Left cardiac atrium (tissue), 4 donors: ENCODE measurements at regions not wholly inside any gene's neighbourhood (a gene's known extent, or its start where the extent isn't known, plus 50 kb on each side); places are given as distances from the start of the nearest gene placed in this dataset.
A peak's percentile ranks its signal among the peaks of the same experiment; 100 is the strongest.

Source experiments
- ATAC-seq, 2 donors: fragments of 200-7000 bp; cut with Tn5 transposase; one replicate each; pipeline ENCODE4 v1.9.1; 2020; ENCODE audit warnings: mild to moderate bottlenecking in 2 of 2, moderate library complexity in 2 of 2
- DNase-seq: peaks from one replicate; pipeline ENCODE4 v3.0.0-alpha.2; 2020
- intact Hi-C, 2 donors: fragments of 100-400 bp; cut with DNase I; formaldehyde crosslinking; loops; one replicate each; pipeline versions ENCODE4 v1.14.1 to v1.15.1; 2022 to 2023
- donor health status: DM: no; HTN: yes; CAD: no.
- donor health status: DM: no; HTN: yes; CAD: no; lungs with severe emphysema.
- donor health status: DM: yes; HTN: yes; CAD: no.
- donor health status: Dilated cardiomyopathy.

- no peak for DNase-seq
- no peak for ATAC-seq
- intact Hi-C loops, result no loop called here
Observed at GRCh38 chr6:132244744-132245143, 156.5 kb downstream of the MOXD1 start.

- DNase-seq (no peak), ATAC-seq (no peak)
- intact Hi-C loops, result no loop called here
Observed at GRCh38 chr6:132236744-132237143, 164.5 kb downstream of the MOXD1 start.

- no peak for ATAC-seq
- intact Hi-C loops, result no loop called here
- no peak for DNase-seq
Observed at GRCh38 chr6:132236281-132236680, 165.0 kb downstream of the MOXD1 start.

GRCh38 chr6:132235596-132236280 is 165.5 kb downstream of the MOXD1 start:
- intact Hi-C loops, result no loop called here

DNA sequence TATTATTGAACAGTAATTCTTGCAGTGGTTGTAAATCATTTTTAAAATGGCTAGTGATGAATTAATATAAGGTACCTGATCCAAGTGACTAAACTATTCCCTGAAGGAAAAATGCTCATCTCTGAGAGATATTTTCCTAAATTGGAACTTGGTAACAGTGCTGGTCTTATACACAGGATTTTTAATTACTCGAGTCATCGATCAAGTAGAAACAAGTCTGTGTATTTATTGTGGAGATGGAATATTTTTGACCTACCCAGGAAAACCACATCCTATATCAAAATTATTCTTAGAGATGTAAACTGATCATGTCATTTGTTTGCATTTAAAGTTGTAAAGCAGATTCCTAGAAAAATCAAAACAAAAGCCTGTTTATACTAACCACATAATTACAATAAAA is 166.9 kb downstream of the MOXD1 start:
- intact Hi-C loops, result no loop called here
- ATAC-seq (no peak), DNase-seq (no peak)

More at GRCh38 chr6:132235596-132236280, 165.5 kb downstream of the MOXD1 start:
- DNase-seq (no peak), ATAC-seq (no peak)

DNA sequence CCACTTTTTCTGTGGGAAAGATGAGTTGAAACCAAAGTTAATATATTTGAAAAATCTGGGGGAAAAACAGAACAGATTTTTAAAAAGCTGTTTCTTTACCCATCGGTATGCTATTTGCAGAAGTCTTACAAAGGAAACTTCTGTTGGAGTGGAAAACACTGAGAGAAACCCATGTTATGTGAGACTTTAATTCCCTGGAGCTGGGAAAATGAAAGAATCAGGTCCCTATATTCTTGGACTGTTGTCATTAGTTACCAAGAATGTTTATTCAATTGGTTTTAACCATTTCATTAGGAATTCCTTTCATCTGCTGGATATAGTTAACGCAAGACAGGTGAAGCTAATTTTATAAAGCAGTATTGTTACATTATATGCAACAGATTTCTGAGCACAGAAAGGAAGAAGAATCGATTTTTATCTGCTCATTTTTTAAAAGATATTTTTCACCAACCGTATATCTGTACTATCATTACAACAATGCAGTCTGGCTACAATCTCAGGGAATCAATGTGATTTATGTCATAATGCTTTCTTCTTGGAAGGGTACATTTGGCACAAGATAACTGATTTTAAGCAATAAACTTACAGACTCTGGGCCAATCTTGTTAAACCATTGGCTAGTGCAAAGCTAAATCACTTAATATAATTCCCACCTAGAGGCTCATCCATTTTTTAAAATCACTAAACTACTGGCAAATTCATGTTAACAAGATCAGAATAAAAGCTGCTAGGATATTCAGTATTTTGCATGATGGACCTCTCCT is 170.0 kb downstream of the MOXD1 start:
- intact Hi-C loops, result no loop called here
- no peak for DNase-seq
- no peak for ATAC-seq

- ATAC-seq (no peak), DNase-seq (no peak)
- intact Hi-C loops, result no loop called here
Observed at GRCh38 chr6:132228894-132229293, 172.4 kb downstream of the MOXD1 start.

GRCh38 chr6:132227904-132228303 is 173.4 kb downstream of the MOXD1 start:
- peak in 1 of 2 donors; percentile 84 for ATAC-seq
- intact Hi-C loops, result no loop called here

GRCh38 chr6:132224943-132225342 is 176.3 kb downstream of the MOXD1 start:
- intact Hi-C loops, result loop anchor here in 1 of 2 donors (5.0 kb wide), 1 partner anchor 303 kb away; no protein-coding TSS in a partner anchor
- no peak for DNase-seq
- no peak for ATAC-seq

More at GRCh38 chr6:132227904-132228303, 173.4 kb downstream of the MOXD1 start:
- DNase-seq, result no peak

GRCh38 chr6:132220800-132221199 is 180.5 kb downstream of the MOXD1 start:
- intact Hi-C loops, result loop anchor here in 1 of 2 donors (5.0 kb wide), 1 partner anchor 298 kb away; no protein-coding TSS in a partner anchor
- ATAC-seq (no peak), DNase-seq (no peak)

DNA sequence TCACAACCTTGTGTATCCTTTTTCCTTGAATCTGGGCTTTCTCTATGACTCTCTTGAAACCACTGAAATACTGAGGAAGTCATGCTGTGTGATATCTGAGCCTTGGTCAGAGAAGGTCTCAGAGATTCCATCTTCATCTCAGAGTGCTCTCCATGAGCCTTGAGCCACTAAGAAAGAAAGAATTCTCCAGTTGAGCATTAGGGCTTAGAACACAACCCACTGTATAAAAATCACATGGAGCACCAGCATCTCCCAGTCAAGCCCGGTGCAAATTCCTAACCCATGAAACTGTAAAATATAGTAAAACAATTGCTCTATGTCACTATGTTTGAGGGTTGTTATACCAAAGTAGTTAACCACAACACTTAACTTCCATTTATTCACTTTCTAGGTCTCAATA is 181.4 kb downstream of the MOXD1 start:
- ATAC-seq (no peak), DNase-seq (no peak)
- intact Hi-C loops, result loop anchor here in 1 of 2 donors (5.0 kb wide), 1 partner anchor 298 kb away; no protein-coding TSS in a partner anchor

- peak in 1 of 2 donors; percentile 54 for ATAC-seq
- intact Hi-C loops, result no loop called here
- DNase-seq, result no peak
Observed at GRCh38 chr6:132218059-132218696, 183.1 kb downstream of the MOXD1 start.

DNA sequence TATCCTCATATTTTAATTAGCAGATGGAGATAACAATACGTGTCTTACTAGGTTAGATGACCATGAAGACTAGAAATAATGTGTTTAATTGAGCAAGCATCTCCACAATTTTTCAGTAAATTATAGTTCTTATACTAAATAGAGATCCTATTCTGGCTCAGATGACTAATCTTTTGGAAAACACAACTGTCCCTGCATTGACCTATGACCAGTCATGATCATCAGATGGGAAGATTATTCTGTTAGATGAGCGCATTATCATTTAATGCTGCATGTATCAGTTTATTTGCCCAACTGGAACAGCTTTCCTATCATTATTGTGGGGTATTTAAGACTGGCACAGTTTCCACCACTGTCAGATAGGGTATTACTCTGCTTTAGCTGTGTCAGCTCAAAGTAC is 185.5 kb downstream of the MOXD1 start:
- ATAC-seq (no peak), DNase-seq (no peak)
- intact Hi-C loops, result no loop called here

- intact Hi-C loops, result no loop called here
- no peak for DNase-seq
- peak in 1 of 2 donors; percentile 66 for ATAC-seq
Observed at GRCh38 chr6:132214716-132215115, 186.6 kb downstream of the MOXD1 start.

DNA sequence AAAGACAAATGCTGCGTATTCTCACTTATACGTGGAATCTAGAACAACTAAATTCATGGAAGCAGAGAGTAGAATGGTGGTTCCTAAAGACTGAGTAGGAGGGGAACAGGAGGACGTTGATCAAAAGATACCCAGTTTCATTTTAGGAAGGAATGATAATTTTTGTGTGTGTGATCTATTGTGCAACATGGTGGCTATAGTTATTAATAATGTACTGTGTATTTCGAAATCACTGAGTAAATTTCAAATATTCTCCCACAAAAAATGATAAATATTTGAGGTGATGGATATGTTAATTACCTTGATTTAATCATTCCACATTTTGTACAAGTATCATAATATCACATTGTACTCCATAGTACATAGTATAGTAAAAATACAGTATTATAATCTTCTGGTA is 187.5 kb downstream of the MOXD1 start:
- no peak for DNase-seq
- intact Hi-C loops, result no loop called here
- ATAC-seq, result no peak

GRCh38 chr6:132213191-132213590 is 188.1 kb downstream of the MOXD1 start:
- ATAC-seq (no peak), DNase-seq (no peak)
- intact Hi-C loops, result no loop called here

GRCh38 chr6:132210886-132211563 is 190.2 kb downstream of the MOXD1 start:
- intact Hi-C loops, result no loop called here
- DNase-seq (no peak), ATAC-seq (peak in 1 of 2 donors; percentile 47)

- intact Hi-C loops, result no loop called here
- DNase-seq (no peak), ATAC-seq (no peak)
Observed at GRCh38 chr6:132209351-132209750, 191.9 kb downstream of the MOXD1 start.

DNA sequence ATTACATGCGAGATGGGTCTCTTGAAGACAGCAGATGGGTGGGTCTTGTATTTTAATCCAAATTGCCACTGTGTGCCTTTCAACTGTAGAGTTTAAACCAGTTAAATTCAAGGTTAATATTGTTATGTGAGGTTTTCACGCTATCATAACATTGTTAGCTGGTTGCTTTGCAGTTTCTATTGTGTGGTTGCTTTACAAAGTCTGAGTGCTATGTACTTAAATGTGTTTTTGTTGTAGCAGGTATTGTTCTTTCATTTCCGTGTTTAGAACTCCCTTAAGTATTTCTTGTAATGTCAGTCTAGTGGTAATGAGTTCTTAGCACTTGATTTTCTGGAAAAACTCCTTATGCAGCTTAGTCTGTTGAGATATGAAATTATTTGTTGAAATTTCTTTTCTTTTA is 193.3 kb downstream of the MOXD1 start:
- no peak for ATAC-seq
- intact Hi-C loops, result no loop called here
- no peak for DNase-seq

DNA sequence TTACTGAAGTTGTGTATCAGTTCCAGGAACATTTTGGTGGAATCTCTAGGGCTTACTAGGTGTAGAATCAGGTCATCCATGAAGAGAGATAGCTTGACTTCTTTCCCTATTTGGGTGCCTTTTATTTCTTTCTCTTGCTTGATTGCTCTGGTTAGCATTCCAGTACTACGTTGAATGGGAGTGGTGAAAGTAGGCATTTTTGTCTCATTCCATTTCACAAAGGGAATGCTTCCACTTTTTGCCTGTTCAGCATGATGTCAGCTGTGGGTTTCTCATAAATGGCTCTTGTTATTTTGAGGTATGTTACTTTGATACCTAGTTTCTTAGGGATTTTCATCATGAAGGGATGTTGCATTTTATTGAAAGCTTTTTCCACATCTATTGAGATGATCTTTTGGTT is 195.3 kb downstream of the MOXD1 start:
- DNase-seq (no peak), ATAC-seq (no peak)
- intact Hi-C loops, result no loop called here
